DOHH2 (cell line): ENCODE measurements at regions not wholly inside any gene's neighbourhood (a gene's known extent, or its start where the extent isn't known, plus 50 kb on each side); places are given as distances from the start of the nearest gene placed in this dataset.

Experiments used
- CTCF ChIP-seq: fragments of 200-600 bp; sonication (generic); IDR thresholded peaks from one replicate; pipeline ENCODE4 v1.5.1; 2014; ENCODE audit warnings: antibody characterized with exemption, mild to moderate bottlenecking, low read depth, low read length; ENCODE audit not compliant: poor library complexity, severe bottlenecking
- EZH2phosphoT487 ChIP-seq: fragments of 200-600 bp; sonication (generic); IDR thresholded peaks from 2 replicates; pipeline ENCODE4 v1.6.1; 2017; ENCODE audit warnings: borderline replicate concordance, mild to moderate bottlenecking, antibody characterized with exemption, low read length, moderate library complexity, mixed read lengths

DNA sequence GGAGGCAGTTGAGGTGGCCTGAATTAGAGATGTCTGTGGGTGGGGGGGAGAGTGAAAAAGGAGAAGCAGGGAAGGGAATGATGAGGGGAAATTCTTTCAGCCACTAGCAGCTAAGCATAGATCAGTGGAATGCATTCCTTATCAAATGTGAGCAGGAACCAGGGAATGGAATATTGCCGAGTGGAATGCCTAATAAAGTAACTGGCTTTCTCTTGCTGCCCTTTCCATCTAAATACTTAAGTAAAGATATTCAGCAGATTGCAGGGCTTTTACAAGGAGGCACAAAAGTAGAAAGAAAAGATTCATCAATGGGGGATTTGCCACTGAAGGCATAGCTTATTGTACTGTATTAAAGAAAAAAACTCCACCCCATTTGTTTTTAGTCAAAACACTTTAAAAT is 263.0 kb upstream of the RPS6KA3 start:
- TF ChIP-seq CTCF (no peak), EZH2phosphoT487 (no peak)
